ENCODE measurements at regions not wholly inside any gene's neighbourhood (a gene's known extent, or its start where the extent isn't known, plus 50 kb on each side); places are given as distances from the start of the nearest gene placed in this dataset.

DNA sequence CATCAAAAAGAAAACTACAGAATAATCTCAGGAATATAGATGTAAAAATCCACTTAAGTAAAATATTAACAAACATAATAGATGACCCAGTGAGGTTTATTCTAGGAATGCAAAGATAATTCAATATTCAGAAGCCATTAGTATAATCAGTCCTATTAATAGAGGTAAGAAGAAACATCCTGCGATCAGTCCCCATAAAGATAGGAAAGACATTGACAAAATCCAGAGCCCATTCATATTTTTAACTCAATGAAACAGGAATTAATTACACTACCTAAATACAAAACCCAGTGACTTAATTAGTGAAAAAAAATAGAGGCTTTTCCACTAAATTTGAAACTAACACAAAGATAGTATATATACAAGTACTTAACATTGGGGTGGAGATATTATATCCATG lies 321.4 kb upstream of the INTU start:
- Histone ChIP-seq H3K4me1 (ENCODE audit: control insufficient read depth in 4 of 4, insufficient read depth in 4 of 4, low read length in 3 of 4) (no peaks in the 10 kb centered on the region), H3K9ac (ENCODE audit: low read depth in 1 of 2, low read length in 2 of 2) (no peak overlapping the region), H3K27me3 (ENCODE audit: control insufficient read depth in 4 of 4, insufficient read depth in 4 of 4, low read length in 3 of 4) (no peaks in the 10 kb centered on the region), H3K27ac (ENCODE audit: low read depth in 1 of 2, low read length in 2 of 2) (no peak overlapping the region), H3K9me3 (ENCODE audit: control insufficient read depth in 4 of 4, low read length in 3 of 4) (peaks cover 0 to 4% (median 2%) of the 10 kb centered on the region in 4 donors), H3K4me3 (ENCODE audit: low read depth in 1 of 3, low read length in 3 of 3) (no peak overlapping the region), H3K36me3 (ENCODE audit: control insufficient read depth in 4 of 4, insufficient read depth in 3 of 4, low read depth in 1 of 4, low read length in 3 of 4) (no peaks in the 10 kb centered on the region)
- WGBS = 72% methylated on average over 1 of the region's 1 CpG
- DNase-seq (ENCODE audit: low spot score) = no peak
- TF ChIP-seq TAF1 (conservative IDR thresholded peaks at IDR 0.05) (no peak), FOXA1 (IDR thresholded peaks at IDR 0.05) (no peak), JUND (IDR thresholded peaks at IDR 0.05) (no peak), NR2F2 (IDR thresholded peaks at IDR 0.05) (no peak), HNF4A (conservative IDR thresholded peaks at IDR 0.05) (no peak), SP1 (IDR thresholded peaks at IDR 0.05) (no peak), GABPA (IDR thresholded peaks at IDR 0.05 in 1 of 2, conservative IDR thresholded peaks at IDR 0.05 in 1 of 2) (no peak), FOXA2 (IDR thresholded peaks at IDR 0.05) (no peak), ATF3 (IDR thresholded peaks at IDR 0.05) (no peak), RXRA (IDR thresholded peaks at IDR 0.05) (no peak), RAD21 (IDR thresholded peaks at IDR 0.05) (no peak), HNF4G (IDR thresholded peaks at IDR 0.05) (no peak), EGR1 (IDR thresholded peaks at IDR 0.05; ENCODE audit: low read depth in 2 of 2) (no peak), YY1 (IDR thresholded peaks at IDR 0.05) (no peak), MAX (IDR thresholded peaks at IDR 0.05) (no peak)
- TF ChIP-seq, protein P1, sequence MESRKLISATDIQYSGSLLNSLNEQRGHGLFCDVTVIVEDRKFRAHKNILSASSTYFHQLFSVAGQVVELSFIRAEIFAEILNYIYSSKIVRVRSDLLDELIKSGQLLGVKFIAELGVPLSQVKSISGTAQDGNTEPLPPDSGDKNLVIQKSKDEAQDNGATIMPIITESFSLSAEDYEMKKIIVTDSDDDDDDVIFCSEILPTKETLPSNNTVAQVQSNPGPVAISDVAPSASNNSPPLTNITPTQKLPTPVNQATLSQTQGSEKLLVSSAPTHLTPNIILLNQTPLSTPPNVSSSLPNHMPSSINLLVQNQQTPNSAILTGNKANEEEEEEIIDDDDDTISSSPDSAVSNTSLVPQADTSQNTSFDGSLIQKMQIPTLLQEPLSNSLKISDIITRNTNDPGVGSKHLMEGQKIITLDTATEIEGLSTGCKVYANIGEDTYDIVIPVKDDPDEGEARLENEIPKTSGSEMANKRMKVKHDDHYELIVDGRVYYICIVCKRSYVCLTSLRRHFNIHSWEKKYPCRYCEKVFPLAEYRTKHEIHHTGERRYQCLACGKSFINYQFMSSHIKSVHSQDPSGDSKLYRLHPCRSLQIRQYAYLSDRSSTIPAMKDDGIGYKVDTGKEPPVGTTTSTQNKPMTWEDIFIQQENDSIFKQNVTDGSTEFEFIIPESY (IDR thresholded peaks at IDR 0.05) = no peak
- TF ChIP-seq, protein P2, sequence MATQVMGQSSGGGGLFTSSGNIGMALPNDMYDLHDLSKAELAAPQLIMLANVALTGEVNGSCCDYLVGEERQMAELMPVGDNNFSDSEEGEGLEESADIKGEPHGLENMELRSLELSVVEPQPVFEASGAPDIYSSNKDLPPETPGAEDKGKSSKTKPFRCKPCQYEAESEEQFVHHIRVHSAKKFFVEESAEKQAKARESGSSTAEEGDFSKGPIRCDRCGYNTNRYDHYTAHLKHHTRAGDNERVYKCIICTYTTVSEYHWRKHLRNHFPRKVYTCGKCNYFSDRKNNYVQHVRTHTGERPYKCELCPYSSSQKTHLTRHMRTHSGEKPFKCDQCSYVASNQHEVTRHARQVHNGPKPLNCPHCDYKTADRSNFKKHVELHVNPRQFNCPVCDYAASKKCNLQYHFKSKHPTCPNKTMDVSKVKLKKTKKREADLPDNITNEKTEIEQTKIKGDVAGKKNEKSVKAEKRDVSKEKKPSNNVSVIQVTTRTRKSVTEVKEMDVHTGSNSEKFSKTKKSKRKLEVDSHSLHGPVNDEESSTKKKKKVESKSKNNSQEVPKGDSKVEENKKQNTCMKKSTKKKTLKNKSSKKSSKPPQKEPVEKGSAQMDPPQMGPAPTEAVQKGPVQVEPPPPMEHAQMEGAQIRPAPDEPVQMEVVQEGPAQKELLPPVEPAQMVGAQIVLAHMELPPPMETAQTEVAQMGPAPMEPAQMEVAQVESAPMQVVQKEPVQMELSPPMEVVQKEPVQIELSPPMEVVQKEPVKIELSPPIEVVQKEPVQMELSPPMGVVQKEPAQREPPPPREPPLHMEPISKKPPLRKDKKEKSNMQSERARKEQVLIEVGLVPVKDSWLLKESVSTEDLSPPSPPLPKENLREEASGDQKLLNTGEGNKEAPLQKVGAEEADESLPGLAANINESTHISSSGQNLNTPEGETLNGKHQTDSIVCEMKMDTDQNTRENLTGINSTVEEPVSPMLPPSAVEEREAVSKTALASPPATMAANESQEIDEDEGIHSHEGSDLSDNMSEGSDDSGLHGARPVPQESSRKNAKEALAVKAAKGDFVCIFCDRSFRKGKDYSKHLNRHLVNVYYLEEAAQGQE (IDR thresholded peaks at IDR 0.05) = no peak
- TF ChIP-seq, protein P3, sequence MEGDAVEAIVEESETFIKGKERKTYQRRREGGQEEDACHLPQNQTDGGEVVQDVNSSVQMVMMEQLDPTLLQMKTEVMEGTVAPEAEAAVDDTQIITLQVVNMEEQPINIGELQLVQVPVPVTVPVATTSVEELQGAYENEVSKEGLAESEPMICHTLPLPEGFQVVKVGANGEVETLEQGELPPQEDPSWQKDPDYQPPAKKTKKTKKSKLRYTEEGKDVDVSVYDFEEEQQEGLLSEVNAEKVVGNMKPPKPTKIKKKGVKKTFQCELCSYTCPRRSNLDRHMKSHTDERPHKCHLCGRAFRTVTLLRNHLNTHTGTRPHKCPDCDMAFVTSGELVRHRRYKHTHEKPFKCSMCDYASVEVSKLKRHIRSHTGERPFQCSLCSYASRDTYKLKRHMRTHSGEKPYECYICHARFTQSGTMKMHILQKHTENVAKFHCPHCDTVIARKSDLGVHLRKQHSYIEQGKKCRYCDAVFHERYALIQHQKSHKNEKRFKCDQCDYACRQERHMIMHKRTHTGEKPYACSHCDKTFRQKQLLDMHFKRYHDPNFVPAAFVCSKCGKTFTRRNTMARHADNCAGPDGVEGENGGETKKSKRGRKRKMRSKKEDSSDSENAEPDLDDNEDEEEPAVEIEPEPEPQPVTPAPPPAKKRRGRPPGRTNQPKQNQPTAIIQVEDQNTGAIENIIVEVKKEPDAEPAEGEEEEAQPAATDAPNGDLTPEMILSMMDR (IDR thresholded peaks at IDR 0.05; ENCODE audit: low read depth, low read length, missing input control) = no peak
